GM23338 (cell line): ENCODE measurements at regions not wholly inside any gene's neighbourhood (a gene's known extent, or its start where the extent isn't known, plus 50 kb on each side); places are given as distances from the start of the nearest gene placed in this dataset.

Experiments used
- ATAC-seq: fragments of 200-7000 bp; cut with Tn5 transposase; 3 replicates; pipeline ENCODE4 v1.9.1; 2020
- DNase-seq: peaks from one replicate; pipeline ENCODE4 v3.0.0-alpha.2; 2015; ENCODE audit warnings: low spot score
- H2AFZ ChIP-seq: fragments of 200-600 bp; sonication (generic); 2 replicates; pipeline ENCODE4 v1.8.0; 2016; ENCODE audit warnings: antibody characterized with exemption, mild to moderate bottlenecking, moderate library complexity
- H3F3A ChIP-seq: fragments of 200-600 bp; sonication (generic); replicated peaks from 2 replicates; pipeline ENCODE4 v1.8.0; 2017; ENCODE audit warnings: antibody characterized with exemption, mixed run types, low read depth
- H3K27ac ChIP-seq: fragments of 200-600 bp; sonication (generic); 2 replicates; pipeline ENCODE4 v1.6.1; 2016; ENCODE audit warnings: low read depth
- H3K27me3 ChIP-seq: fragments of 200-600 bp; sonication (generic); 2 replicates; pipeline ENCODE4 v1.8.0; 2016; ENCODE audit warnings: mild to moderate bottlenecking, mixed run types, moderate library complexity; ENCODE audit not compliant: insufficient read depth
- H3K36me3 ChIP-seq: fragments of 200-600 bp; sonication (generic); 2 replicates; pipeline ENCODE4 v1.8.0; 2016; ENCODE audit warnings: mild to moderate bottlenecking; ENCODE audit not compliant: insufficient read depth
- H3K4me1 ChIP-seq: fragments of 200-600 bp; sonication (generic); 2 replicates; pipeline ENCODE4 v1.8.0; 2016; ENCODE audit warnings: mild to moderate bottlenecking, moderate library complexity; ENCODE audit not compliant: insufficient read depth
- H3K4me2 ChIP-seq: fragments of 200-600 bp; sonication (generic); 2 replicates; pipeline ENCODE4 v1.7.1; 2017; ENCODE audit warnings: mixed run types
- H3K4me3 ChIP-seq: fragments of 200-600 bp; sonication (generic); 2 replicates; pipeline ENCODE4 v1.6.1; 2016; ENCODE audit warnings: mixed run types
- H3K79me2 ChIP-seq: fragments of 200-600 bp; sonication (generic); replicated peaks from 2 replicates; pipeline ENCODE4 v1.8.0; 2017; ENCODE audit warnings: mild to moderate bottlenecking; ENCODE audit not compliant: insufficient read depth
- H3K9me2 ChIP-seq: fragments of 200-600 bp; sonication (generic); 2 replicates; pipeline ENCODE4 v1.8.0; 2017; ENCODE audit not compliant: insufficient read depth
- H4K20me1 ChIP-seq: fragments of 200-600 bp; sonication (generic); replicated peaks from 2 replicates; pipeline ENCODE4 v1.8.0; 2017; ENCODE audit warnings: mild to moderate bottlenecking; ENCODE audit not compliant: insufficient read depth
- H3K27ac Mint-ChIP-seq: 2 replicates; pipeline ENCODE4 v1.8.0; 2020; ENCODE audit warnings: inconsistent platforms, mild to moderate bottlenecking, moderate library complexity, mixed read lengths
- H3K27me3 Mint-ChIP-seq: 3 replicates; pipeline ENCODE4 v1.8.0; 2022; ENCODE audit warnings: low read depth, mild to moderate bottlenecking, moderate library complexity, mixed read lengths, inconsistent platforms; ENCODE audit not compliant: insufficient read depth, poor library complexity
- H3K36me3 Mint-ChIP-seq: 3 replicates; pipeline ENCODE4 v1.8.0; 2021; ENCODE audit warnings: low read depth, mild to moderate bottlenecking, inconsistent platforms, moderate library complexity, mixed read lengths
- H3K4me1 Mint-ChIP-seq: 3 replicates; pipeline ENCODE4 v1.8.0; 2020; ENCODE audit warnings: mild to moderate bottlenecking, inconsistent platforms, mixed read lengths
- H3K4me3 Mint-ChIP-seq: 3 replicates; pipeline ENCODE4 v1.8.0; 2021; ENCODE audit warnings: moderate library complexity, mild to moderate bottlenecking, inconsistent platforms, mixed read lengths
- H3K9me3 Mint-ChIP-seq: 3 replicates; pipeline ENCODE4 v1.8.0; 2020; ENCODE audit warnings: moderate library complexity, mild to moderate bottlenecking, inconsistent platforms, mixed read lengths
- ETS1 ChIP-seq: IDR thresholded peaks from 2 replicates; pipeline ENCODE4 v1.6.1; 2016; ENCODE audit warnings: antibody characterized with exemption
- EZH2 ChIP-seq: fragments of 200-600 bp; sonication (generic); IDR thresholded peaks from one replicate; pipeline ENCODE4 v1.8.0; 2017; ENCODE audit warnings: antibody characterized with exemption, mild to moderate bottlenecking, low read depth; ENCODE audit not compliant: unreplicated experiment
- EZH2phosphoT487 ChIP-seq: fragments of 200-600 bp; sonication (generic); IDR thresholded peaks from one replicate; pipeline ENCODE4 v1.8.1; 2018; ENCODE audit warnings: antibody characterized with exemption; ENCODE audit not compliant: unreplicated experiment
- JUNB ChIP-seq: IDR thresholded peaks from one replicate; pipeline ENCODE4 v1.6.1; 2016; ENCODE audit warnings: antibody characterized with exemption; ENCODE audit not compliant: unreplicated experiment
- NANOG ChIP-seq: IDR thresholded peaks from 2 replicates; pipeline ENCODE4 v1.6.1; 2016; ENCODE audit warnings: antibody characterized with exemption, borderline replicate concordance
- STAT1 ChIP-seq: IDR thresholded peaks from one replicate; pipeline ENCODE4 v1.6.1; 2016; ENCODE audit warnings: antibody characterized with exemption; ENCODE audit not compliant: unreplicated experiment
- TF ChIP-seq, protein P1 (sequence below): fragments of 250-450 bp; sonication (Bioruptor Pico); IDR thresholded peaks from 2 replicates; pipeline ENCODE4 v1.5.0; 2020; ENCODE audit warnings: mild to moderate bottlenecking, moderate library complexity
- TF ChIP-seq, protein P2 (sequence below), 2 experiments: fragments of 200-600 bp in 1 of 2; sonication (generic) in 1 of 2; conservative IDR thresholded peaks; 2 replicates each; pipeline versions ENCODE4 v1.5.1 to v1.6.1; 2016 to 2017; ENCODE audit warnings: antibody characterized with exemption in 2 of 2, low read depth in 2 of 2, mild to moderate bottlenecking in 2 of 2, moderate library complexity in 1 of 2

GRCh38 chr3:3665961-3666640 lies 133.1 kb upstream of the LRRN1 start (continued):
- TF ChIP-seq, protein P1, sequence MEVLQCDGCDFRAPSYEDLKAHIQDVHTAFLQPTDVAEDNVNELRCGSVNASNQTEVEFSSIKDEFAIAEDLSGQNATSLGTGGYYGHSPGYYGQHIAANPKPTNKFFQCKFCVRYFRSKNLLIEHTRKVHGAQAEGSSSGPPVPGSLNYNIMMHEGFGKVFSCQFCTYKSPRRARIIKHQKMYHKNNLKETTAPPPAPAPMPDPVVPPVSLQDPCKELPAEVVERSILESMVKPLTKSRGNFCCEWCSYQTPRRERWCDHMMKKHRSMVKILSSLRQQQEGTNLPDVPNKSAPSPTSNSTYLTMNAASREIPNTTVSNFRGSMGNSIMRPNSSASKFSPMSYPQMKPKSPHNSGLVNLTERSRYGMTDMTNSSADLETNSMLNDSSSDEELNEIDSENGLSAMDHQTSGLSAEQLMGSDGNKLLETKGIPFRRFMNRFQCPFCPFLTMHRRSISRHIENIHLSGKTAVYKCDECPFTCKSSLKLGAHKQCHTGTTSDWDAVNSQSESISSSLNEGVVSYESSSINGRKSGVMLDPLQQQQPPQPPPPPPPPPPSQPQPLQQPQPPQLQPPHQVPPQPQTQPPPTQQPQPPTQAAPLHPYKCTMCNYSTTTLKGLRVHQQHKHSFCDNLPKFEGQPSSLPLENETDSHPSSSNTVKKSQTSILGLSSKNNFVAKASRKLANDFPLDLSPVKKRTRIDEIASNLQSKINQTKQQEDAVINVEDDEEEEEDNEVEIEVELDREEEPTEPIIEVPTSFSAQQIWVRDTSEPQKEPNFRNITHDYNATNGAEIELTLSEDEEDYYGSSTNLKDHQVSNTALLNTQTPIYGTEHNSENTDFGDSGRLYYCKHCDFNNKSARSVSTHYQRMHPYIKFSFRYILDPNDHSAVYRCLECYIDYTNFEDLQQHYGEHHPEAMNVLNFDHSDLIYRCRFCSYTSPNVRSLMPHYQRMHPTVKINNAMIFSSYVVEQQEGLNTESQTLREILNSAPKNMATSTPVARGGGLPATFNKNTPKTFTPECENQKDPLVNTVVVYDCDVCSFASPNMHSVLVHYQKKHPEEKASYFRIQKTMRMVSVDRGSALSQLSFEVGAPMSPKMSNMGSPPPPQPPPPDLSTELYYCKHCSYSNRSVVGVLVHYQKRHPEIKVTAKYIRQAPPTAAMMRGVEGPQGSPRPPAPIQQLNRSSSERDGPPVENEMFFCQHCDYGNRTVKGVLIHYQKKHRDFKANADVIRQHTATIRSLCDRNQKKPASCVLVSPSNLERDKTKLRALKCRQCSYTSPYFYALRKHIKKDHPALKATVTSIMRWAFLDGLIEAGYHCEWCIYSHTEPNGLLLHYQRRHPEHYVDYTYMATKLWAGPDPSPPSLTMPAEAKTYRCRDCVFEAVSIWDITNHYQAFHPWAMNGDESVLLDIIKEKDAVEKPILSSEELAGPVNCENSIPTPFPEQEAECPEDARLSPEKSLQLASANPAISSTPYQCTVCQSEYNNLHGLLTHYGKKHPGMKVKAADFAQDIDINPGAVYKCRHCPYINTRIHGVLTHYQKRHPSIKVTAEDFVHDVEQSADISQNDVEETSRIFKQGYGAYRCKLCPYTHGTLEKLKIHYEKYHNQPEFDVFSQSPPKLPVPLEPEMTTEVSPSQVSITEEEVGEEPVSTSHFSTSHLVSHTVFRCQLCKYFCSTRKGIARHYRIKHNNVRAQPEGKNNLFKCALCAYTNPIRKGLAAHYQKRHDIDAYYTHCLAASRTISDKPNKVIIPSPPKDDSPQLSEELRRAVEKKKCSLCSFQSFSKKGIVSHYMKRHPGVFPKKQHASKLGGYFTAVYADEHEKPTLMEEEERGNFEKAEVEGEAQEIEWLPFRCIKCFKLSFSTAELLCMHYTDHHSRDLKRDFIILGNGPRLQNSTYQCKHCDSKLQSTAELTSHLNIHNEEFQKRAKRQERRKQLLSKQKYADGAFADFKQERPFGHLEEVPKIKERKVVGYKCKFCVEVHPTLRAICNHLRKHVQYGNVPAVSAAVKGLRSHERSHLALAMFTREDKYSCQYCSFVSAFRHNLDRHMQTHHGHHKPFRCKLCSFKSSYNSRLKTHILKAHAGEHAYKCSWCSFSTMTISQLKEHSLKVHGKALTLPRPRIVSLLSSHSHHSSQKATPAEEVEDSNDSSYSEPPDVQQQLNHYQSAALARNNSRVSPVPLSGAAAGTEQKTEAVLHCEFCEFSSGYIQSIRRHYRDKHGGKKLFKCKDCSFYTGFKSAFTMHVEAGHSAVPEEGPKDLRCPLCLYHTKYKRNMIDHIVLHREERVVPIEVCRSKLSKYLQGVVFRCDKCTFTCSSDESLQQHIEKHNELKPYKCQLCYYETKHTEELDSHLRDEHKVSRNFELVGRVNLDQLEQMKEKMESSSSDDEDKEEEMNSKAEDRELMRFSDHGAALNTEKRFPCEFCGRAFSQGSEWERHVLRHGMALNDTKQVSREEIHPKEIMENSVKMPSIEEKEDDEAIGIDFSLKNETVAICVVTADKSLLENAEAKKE: no peak
- TF ChIP-seq, protein P2, sequence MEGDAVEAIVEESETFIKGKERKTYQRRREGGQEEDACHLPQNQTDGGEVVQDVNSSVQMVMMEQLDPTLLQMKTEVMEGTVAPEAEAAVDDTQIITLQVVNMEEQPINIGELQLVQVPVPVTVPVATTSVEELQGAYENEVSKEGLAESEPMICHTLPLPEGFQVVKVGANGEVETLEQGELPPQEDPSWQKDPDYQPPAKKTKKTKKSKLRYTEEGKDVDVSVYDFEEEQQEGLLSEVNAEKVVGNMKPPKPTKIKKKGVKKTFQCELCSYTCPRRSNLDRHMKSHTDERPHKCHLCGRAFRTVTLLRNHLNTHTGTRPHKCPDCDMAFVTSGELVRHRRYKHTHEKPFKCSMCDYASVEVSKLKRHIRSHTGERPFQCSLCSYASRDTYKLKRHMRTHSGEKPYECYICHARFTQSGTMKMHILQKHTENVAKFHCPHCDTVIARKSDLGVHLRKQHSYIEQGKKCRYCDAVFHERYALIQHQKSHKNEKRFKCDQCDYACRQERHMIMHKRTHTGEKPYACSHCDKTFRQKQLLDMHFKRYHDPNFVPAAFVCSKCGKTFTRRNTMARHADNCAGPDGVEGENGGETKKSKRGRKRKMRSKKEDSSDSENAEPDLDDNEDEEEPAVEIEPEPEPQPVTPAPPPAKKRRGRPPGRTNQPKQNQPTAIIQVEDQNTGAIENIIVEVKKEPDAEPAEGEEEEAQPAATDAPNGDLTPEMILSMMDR (conservative IDR thresholded peaks at IDR 0.05; ENCODE audit: low read depth in 2 of 2): no peak
- TF ChIP-seq EZH2 (no peak), JUNB (no peak), STAT1 (no peak)

DNA sequence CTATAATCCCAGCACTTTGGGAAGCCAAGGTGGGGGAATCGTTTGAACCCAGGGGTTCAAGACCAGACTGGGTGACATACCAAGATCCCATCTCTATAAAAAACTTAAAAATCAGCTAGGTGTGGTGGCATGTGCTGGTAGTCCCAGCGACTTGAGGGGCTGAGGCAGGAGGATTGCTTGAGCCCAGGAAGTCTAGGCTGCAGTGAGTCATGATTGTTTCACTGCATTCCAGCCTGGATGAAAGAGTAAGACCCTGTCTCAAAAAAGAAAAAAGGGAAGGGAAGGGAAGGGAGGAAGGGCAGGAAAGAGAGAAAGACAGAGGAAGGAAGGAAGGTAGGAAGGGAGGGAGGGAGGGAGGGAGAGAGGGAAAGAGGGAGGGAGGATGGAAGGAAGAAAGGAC lies 133.7 kb upstream of the LRRN1 start:
- Histone ChIP-seq H3K27me3 (no peaks in the 10 kb centered on the region), H4K20me1 (no peaks in the 10 kb centered on the region), H3K27ac (no peak overlapping the region), H3K79me2 (no peaks in the 10 kb centered on the region), H3K36me3 (peaks cover 3% of the 10 kb centered on the region; the same call in 1 of the 2 replicates), H2AFZ (no peak overlapping the region), H3F3A (no peaks in the 10 kb centered on the region), H3K4me1 (peaks cover 7% of the 10 kb centered on the region), H3K9me2 (no peaks in the 10 kb centered on the region), H3K4me2 (no peak overlapping the region), H3K4me3 (no peak overlapping the region)
- Mint-ChIP-seq H3K27ac (no peak overlapping the region), H3K36me3 (peaks cover 10% of the 10 kb centered on the region), H3K4me3 (no peak overlapping the region), H3K27me3 (no peaks in the 10 kb centered on the region), H3K9me3 (peaks cover 90% of the 10 kb centered on the region), H3K4me1 (peaks cover 3% of the 10 kb centered on the region; the same call in 1 of the 3 replicates)
- no peak for DNase-seq
- ATAC-seq: no peak
- TF ChIP-seq ETS1 (no peak), NANOG (no peak), JUNB (no peak), EZH2phosphoT487 (no peak)
